Testis (tissue), 2 donors: ENCODE measurements at regions not wholly inside any gene's neighbourhood (a gene's known extent, or its start where the extent isn't known, plus 50 kb on each side); places are given as distances from the start of the nearest gene placed in this dataset.
"Not testable (repeated sequence)": the region's sequence is repeated elsewhere in the genome, so short reads cannot be mapped to it uniquely, and the experiment has no call there.

Source experiments
- DNase-seq: peaks from one replicate; pipeline ENCODE4 v3.0.0-alpha.2; 2019
- H3K27ac ChIP-seq, 2 donors: fragments of 200-600 bp; sonication (generic); one replicate each; pipeline ENCODE4 v1.5.1; 2019
- H3K27me3 ChIP-seq: fragments of 200-600 bp; sonication (generic); one replicate; pipeline ENCODE4 v1.5.1; 2019
- H3K36me3 ChIP-seq: fragments of 200-600 bp; sonication (generic); one replicate; pipeline ENCODE4 v1.5.1; 2017; ENCODE audit warnings: low read depth; ENCODE audit errors: missing control alignments
- H3K4me1 ChIP-seq: fragments of 200-600 bp; sonication (generic); one replicate; pipeline ENCODE4 v1.5.1; 2019
- H3K4me3 ChIP-seq, 2 donors: fragments of 200-600 bp; sonication (generic); one replicate each; pipeline ENCODE4 v1.5.1; 2017 to 2019
- H3K9me3 ChIP-seq: fragments of 200-600 bp; sonication (generic); one replicate; pipeline ENCODE4 v1.5.1; 2017
- POLR2A ChIP-seq: fragments of 450-650 bp; IDR thresholded peaks from one replicate; pipeline ENCODE4 v1.6.1; 2017; ENCODE audit warnings: antibody characterized with exemption, mild to moderate bottlenecking, moderate library complexity
- WGBS, 2 donors: methylation state at CpG; one replicate each; pipeline ENCODE4 v1.1.5; 2018; 5-methylcytosine and 5-hydroxymethylcytosine counted together
- intact Hi-C: fragments of 100-400 bp; cut with DNase I; formaldehyde crosslinking; loops from one replicate; pipeline ENCODE4 v1.15.1; 2023; ENCODE audit warnings: low total_unique reads
- TF ChIP-seq, protein P1 (sequence below), 3 experiments: fragments of 450-650 bp in 2 of 3; fragments of 200-600 bp in 1 of 3; sonication (generic) in 1 of 3; IDR thresholded peaks; one replicate each; pipeline ENCODE4 v1.5.1; 2016 to 2019; ENCODE audit warnings: antibody characterized with exemption in 3 of 3, mild to moderate bottlenecking in 2 of 3, moderate library complexity in 1 of 3

DNA sequence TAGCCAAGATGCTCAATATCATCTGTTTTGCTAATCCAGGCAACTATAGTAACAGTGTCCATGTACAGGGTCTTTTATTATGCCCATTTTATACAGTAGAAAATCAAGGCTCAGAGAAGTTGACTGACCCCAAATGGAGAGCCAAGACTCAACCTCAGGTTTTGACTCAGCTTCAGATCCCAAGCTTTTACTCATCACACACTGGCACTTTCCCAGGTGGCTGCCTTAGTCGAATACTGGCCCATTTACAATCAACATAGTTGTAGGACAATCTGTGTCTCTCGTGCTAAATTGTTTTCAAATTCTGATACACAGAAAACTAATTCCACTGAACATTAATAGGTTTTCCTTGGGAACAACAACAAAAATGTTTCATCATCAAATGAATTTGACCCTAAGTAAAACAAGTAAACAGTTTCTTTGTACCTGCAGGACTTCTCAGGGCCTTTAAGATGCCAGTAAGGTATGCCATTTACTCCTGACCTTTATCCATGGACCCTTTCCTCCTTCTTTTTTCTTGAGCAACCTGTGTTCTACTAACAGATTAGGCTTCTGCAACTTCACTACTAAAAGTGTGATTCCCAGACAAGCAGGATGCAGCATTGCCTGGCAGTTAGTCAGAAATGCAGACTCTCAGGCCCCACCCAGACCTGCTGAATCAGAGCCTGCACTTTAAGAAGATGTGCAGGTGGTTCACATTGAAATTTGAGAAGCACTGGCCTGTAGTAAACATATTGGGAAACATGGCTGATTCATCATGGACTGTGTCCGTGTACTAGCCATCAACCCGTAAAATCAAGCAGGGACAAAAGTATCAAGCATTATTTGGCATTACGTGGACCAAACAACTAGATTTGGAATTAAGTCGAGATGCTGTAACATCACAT lies 128.8 kb downstream of the RRAGC start:
- Histone ChIP-seq H3K9me3 (no peaks in the 10 kb centered on the region), H3K27me3 (no peaks in the 10 kb centered on the region), H3K4me1 (no peaks in the 10 kb centered on the region), H3K27ac (no peak overlapping the region), H3K4me3 (no peak overlapping the region), H3K36me3 (no peaks in the 10 kb centered on the region)
- intact Hi-C loops = no loop called here
- TF ChIP-seq POLR2A = no peak
- TF ChIP-seq, protein P1, sequence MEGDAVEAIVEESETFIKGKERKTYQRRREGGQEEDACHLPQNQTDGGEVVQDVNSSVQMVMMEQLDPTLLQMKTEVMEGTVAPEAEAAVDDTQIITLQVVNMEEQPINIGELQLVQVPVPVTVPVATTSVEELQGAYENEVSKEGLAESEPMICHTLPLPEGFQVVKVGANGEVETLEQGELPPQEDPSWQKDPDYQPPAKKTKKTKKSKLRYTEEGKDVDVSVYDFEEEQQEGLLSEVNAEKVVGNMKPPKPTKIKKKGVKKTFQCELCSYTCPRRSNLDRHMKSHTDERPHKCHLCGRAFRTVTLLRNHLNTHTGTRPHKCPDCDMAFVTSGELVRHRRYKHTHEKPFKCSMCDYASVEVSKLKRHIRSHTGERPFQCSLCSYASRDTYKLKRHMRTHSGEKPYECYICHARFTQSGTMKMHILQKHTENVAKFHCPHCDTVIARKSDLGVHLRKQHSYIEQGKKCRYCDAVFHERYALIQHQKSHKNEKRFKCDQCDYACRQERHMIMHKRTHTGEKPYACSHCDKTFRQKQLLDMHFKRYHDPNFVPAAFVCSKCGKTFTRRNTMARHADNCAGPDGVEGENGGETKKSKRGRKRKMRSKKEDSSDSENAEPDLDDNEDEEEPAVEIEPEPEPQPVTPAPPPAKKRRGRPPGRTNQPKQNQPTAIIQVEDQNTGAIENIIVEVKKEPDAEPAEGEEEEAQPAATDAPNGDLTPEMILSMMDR (IDR thresholded peaks at IDR 0.05) = no peak
- whole genome bisulfite sequencing, 2 donors = 69 to 76% methylated on average over 6 of the region's 6 CpGs
- no peak for DNase-seq

DNA sequence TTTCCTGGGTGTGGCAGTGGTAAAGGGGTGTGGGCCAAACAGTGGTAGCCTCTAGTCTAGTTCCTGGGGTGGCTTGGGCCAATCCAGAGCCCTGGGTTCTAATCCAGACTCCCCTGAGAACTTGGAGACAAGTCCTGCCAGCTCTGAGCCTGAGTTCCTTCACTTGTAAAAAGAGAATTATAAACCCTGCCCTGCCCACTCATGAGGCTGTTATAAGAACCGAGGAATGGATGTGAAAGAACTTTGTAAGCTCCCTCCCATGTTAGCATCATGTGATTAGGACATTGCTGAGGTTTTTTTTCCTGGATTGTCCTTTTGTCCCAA lies 131.0 kb downstream of the RRAGC start:
- WGBS, 2 donors = 28 to 40% methylated on average over 1 of the region's 1 CpG
- no peak overlapping the region for H3K27ac ChIP-seq

DNA sequence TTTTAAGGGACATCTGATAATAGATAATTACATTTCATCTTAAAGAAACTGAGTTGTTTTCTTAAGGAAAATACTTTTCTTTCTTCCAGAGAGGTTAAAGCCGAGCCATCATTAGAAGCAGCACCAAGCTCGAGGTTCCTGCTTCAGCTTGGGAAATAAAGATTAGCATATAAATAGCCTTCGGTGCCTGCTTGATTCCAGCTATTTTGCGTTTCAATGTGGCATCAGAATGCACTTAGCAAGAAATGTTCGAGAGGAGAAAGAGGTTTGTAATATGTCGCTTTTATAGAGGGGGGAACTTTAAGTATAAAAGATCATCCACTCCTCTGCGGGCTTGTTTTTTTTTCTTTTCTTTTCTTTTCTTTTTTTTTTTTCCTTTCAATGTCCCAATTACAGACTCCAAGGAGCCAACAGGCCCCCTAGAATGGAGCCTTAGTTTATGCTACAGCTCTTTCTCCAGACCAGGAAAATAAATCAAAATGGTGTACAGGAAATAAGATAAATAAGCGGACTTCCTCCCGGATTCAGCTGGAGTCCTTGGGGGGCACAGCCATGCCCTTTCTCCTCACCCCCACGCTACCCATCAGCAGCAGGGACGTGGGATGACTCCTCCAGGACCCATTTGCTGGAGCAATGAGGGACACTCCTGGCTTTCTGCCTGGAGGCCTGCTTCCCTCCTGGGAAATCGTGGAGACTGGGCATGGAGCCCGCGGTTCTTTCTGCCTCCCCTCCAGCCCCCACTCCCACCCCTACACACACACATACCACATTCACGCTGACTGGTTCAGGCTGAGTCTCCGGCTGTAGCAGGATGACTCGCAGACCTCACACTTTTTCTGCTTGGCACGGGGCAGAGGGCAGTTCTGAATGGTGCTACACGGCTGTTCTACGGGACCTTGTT lies 131.6 kb downstream of the RRAGC start:
- peak; percentile 52 for DNase-seq
- Histone ChIP-seq H3K9me3 (no peaks in the 10 kb centered on the region), H3K4me3 (no peak overlapping the region), H3K36me3 (no peaks in the 10 kb centered on the region), H3K27ac (no peak overlapping the region), H3K27me3 (no peaks in the 10 kb centered on the region), H3K4me1 (no peaks in the 10 kb centered on the region)
- TF ChIP-seq, protein P1 (IDR thresholded peaks at IDR 0.05) = no peak
- TF ChIP-seq POLR2A = no peak
- intact Hi-C loops = no loop called here
- 24 to 36% methylated on average over 18 to 20 of the region's 20 CpGs for WGBS, 2 donors

More for the DNA sequence above, 131.0 kb downstream of the RRAGC start:
- intact Hi-C loops = no loop called here
- TF ChIP-seq POLR2A = no peak
- TF ChIP-seq, protein P1 (IDR thresholded peaks at IDR 0.05) = no peak
- Histone ChIP-seq H3K4me1 (no peaks in the 10 kb centered on the region), H3K9me3 (no peaks in the 10 kb centered on the region), H3K4me3 (no peak overlapping the region), H3K36me3 (no peaks in the 10 kb centered on the region), H3K27me3 (no peaks in the 10 kb centered on the region)
- no peak for DNase-seq

DNA sequence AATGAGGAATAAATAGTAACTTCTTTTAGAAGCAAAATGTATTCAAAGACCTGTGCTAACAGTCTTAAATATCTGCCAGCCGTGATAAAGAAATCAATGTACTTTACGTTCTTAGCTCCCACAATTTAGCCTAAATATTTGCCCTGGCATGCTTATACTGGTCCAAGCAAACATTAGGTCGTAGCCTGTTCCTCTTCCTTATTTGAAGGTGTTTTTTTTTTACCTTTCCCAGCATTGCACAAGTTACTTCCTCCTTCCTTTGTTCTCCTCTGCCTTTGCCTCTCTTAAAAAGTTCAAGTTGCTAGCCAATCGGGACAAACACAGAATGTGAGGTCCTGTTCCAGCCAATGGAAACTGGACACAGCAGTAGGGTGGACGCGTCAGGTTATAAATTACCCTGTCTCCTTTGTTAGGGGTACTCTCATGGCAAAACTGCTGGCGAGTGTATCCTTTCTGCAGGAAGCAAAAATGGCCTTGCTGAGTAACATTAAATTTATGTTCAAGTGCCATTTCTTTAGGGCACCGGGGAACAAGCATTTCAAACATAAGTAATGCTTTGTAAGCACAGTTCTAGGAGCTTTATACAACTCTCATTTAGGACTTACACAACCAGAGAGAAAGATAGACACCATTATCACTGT lies 134.1 kb downstream of the RRAGC start:
- H3K4me1 ChIP-seq, H3K27ac ChIP-seq, intact Hi-C loops, H3K9me3 ChIP-seq, DNase-seq, H3K36me3 ChIP-seq, H3K27me3 ChIP-seq, H3K4me3 ChIP-seq: not testable (repeated sequence)
- WGBS, 2 donors = 83 to 91% methylated on average over 8 of the region's 8 CpGs
